IPS-NIHi7 (cell line): ENCODE measurements at regions not wholly inside any gene's neighbourhood (a gene's known extent, or its start where the extent isn't known, plus 50 kb on each side); places are given as distances from the start of the nearest gene placed in this dataset.
"Not testable (repeated sequence)": the region's sequence is repeated elsewhere in the genome, so short reads cannot be mapped to it uniquely, and the experiment has no call there.

Source experiments
- DNase-seq: peaks from one replicate; pipeline ENCODE4 v3.0.0; 2012; ENCODE audit warnings: mixed read lengths; ENCODE audit errors: extremely low spot score

- DNase-seq, result peak; percentile 69
These were observed 100.6 kb upstream of the PABPC3 start for GRCh38 chr13:24995225-24995804.

GRCh38 chr13:24997367-24997967 lies 98.5 kb upstream of the PABPC3 start:
- DNase-seq, result peak; percentile 20

GRCh38 chr13:24998433-24998832 lies 97.5 kb upstream of the PABPC3 start:
- no peak for DNase-seq

- no peak for DNase-seq
These were observed 94.3 kb upstream of the PABPC3 start for GRCh38 chr13:25001476-25002206.

GRCh38 chr13:25002311-25002710 lies 93.6 kb upstream of the PABPC3 start:
- not testable (repeated sequence) for DNase-seq

GRCh38 chr13:25004489-25004888 lies 91.4 kb upstream of the PABPC3 start:
- not testable (repeated sequence) for DNase-seq

- DNase-seq, result peak; percentile 28
These were observed 90.9 kb upstream of the PABPC3 start for GRCh38 chr13:25005050-25005497.

- not testable (repeated sequence) for DNase-seq
These were observed 88.5 kb upstream of the PABPC3 start for GRCh38 chr13:25007389-25007788.

GRCh38 chr13:25014398-25014973 lies 81.5 kb upstream of the PABPC3 start:
- DNase-seq, result not testable (repeated sequence)

GRCh38 chr13:25017176-25017575 lies 78.8 kb upstream of the PABPC3 start:
- DNase-seq, result not testable (repeated sequence)

GRCh38 chr13:25017808-25018728 lies 77.9 kb upstream of the PABPC3 start:
- DNase-seq, result peak; percentile 60

GRCh38 chr13:25018729-25019115 lies 77.2 kb upstream of the PABPC3 start:
- no peak for DNase-seq

GRCh38 chr13:25019741-25020140 lies 76.2 kb upstream of the PABPC3 start:
- not testable (repeated sequence) for DNase-seq

- no peak for DNase-seq
These were observed 71.8 kb upstream of the PABPC3 start for GRCh38 chr13:25024175-25024574.

GRCh38 chr13:25032160-25032559 lies 63.8 kb upstream of the PABPC3 start:
- no peak for DNase-seq

- DNase-seq, result no peak
These were observed 61.8 kb upstream of the PABPC3 start for GRCh38 chr13:25034173-25034572.

- DNase-seq, result peak; percentile 68
These were observed 58.7 kb upstream of the PABPC3 start for GRCh38 chr13:25037057-25037813.

GRCh38 chr13:25042151-25042865 lies 53.6 kb upstream of the PABPC3 start:
- DNase-seq, result no peak

- no peak for DNase-seq
These were observed 51.9 kb upstream of the PABPC3 start for GRCh38 chr13:25044071-25044470.
